ENCODE measurements at regions not wholly inside any gene's neighbourhood (a gene's known extent, or its start where the extent isn't known, plus 50 kb on each side); places are given as distances from the start of the nearest gene placed in this dataset.

- no peak for DNase-seq (ENCODE audit: low read depth)
These were observed 53.0 kb upstream of the ANKEF1 start for GRCh38 chr20:9981829-9982228.

GRCh38 chr20:9978397-9979004 is 56.3 kb upstream of the ANKEF1 start:
- peak; percentile 21 for DNase-seq (ENCODE audit: low read depth)

GRCh38 chr20:9977629-9978028 is 57.2 kb upstream of the ANKEF1 start:
- no peak for DNase-seq (ENCODE audit: low read depth)

GRCh38 chr20:9974324-9974723 is 60.5 kb upstream of the ANKEF1 start:
- no peak for DNase-seq (ENCODE audit: low read depth)

GRCh38 chr20:9971746-9972145 is 63.0 kb upstream of the ANKEF1 start:
- no peak for DNase-seq (ENCODE audit: low read depth)

GRCh38 chr20:9969626-9970025 is 65.2 kb upstream of the ANKEF1 start:
- no peak for DNase-seq (ENCODE audit: low read depth)

- no peak for DNase-seq (ENCODE audit: low read depth)
These were observed 66.8 kb upstream of the ANKEF1 start for GRCh38 chr20:9968015-9968414.

GRCh38 chr20:9966966-9967365 is 67.8 kb upstream of the ANKEF1 start:
- DNase-seq (ENCODE audit: low read depth): no peak

- no peak for DNase-seq (ENCODE audit: low read depth)
These were observed 71.8 kb upstream of the ANKEF1 start for GRCh38 chr20:9963029-9963428.

- no peak for DNase-seq (ENCODE audit: low read depth)
These were observed 76.1 kb upstream of the ANKEF1 start for GRCh38 chr20:9958693-9959092.

- no peak for DNase-seq (ENCODE audit: low read depth)
These were observed 79.1 kb upstream of the ANKEF1 start for GRCh38 chr20:9955646-9956045.

- no peak for DNase-seq (ENCODE audit: low read depth)
These were observed 85.2 kb upstream of the ANKEF1 start for GRCh38 chr20:9949563-9949962.

- DNase-seq (ENCODE audit: low read depth): no peak
These were observed 89.4 kb upstream of the ANKEF1 start for GRCh38 chr20:9945408-9945807.

- no peak for DNase-seq (ENCODE audit: low read depth)
These were observed 92.1 kb upstream of the ANKEF1 start for GRCh38 chr20:9942736-9943135.

- DNase-seq (ENCODE audit: low read depth): no peak
These were observed 94.5 kb upstream of the ANKEF1 start for GRCh38 chr20:9940329-9940728.

- no peak for DNase-seq (ENCODE audit: low read depth)
These were observed 95.6 kb upstream of the ANKEF1 start for GRCh38 chr20:9939231-9939630.

- no peak for DNase-seq (ENCODE audit: low read depth)
These were observed 96.4 kb upstream of the PAK5 start for GRCh38 chr20:9935285-9935684.

- no peak for DNase-seq (ENCODE audit: low read depth)
These were observed 91.3 kb upstream of the PAK5 start for GRCh38 chr20:9930142-9930541.

GRCh38 chr20:9928955-9929354 is 90.1 kb upstream of the PAK5 start:
- DNase-seq (ENCODE audit: low read depth): no peak

GRCh38 chr20:9928281-9928737 is 89.4 kb upstream of the PAK5 start:
- DNase-seq (ENCODE audit: low read depth): no peak

- no peak for DNase-seq (ENCODE audit: low read depth)
These were observed 88.3 kb upstream of the PAK5 start for GRCh38 chr20:9927224-9927623.

- no peak for DNase-seq (ENCODE audit: low read depth)
These were observed 87.6 kb upstream of the PAK5 start for GRCh38 chr20:9926476-9926875.

- DNase-seq (ENCODE audit: low read depth): no peak
These were observed 87.1 kb upstream of the PAK5 start for GRCh38 chr20:9926007-9926406.

- DNase-seq (ENCODE audit: low read depth): no peak
These were observed 84.8 kb upstream of the PAK5 start for GRCh38 chr20:9923648-9924047.

GRCh38 chr20:9920866-9921265 is 82.0 kb upstream of the PAK5 start:
- DNase-seq (ENCODE audit: low read depth): no peak

Data from stimulated activated CD4-positive, alpha-beta T cell treated with anti-CD3 and anti-CD28 coated beads, Interleukin-2, amount 100 ng/mL, for 4 hours (primary cell).